H1 (cell line): ENCODE measurements at regions not wholly inside any gene's neighbourhood (a gene's known extent, or its start where the extent isn't known, plus 50 kb on each side); places are given as distances from the start of the nearest gene placed in this dataset.

Experiments used
- SIRT6 ChIP-seq: IDR thresholded peaks from one replicate; pipeline ENCODE4 v1.7.1; 2012; ENCODE audit warnings: low read length, inconsistent platforms

DNA sequence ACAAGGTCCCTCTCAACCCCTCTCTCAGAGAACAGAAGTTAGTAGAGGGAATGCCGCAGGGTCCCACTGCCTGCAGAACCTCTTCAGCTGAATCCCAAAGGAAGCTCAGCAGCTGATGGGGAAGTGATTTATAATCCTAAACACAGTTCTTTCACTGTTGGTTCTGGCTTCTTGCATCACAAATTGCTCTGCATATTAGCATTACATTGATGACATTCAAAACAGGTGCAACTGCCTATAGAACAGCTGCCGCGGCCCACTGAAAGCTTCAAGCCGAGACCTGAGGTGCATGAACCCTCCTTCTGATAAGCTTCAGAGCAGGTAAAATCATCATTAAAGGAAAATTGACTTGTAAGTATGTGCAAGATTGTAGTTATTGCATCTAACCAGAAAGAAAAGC, 75.2 kb upstream of the KIRREL3 start (continued):
- TF ChIP-seq SIRT6: no peak
- TF ChIP-seq, all 59 proteins: peak for 0
